ENCODE measurements at regions not wholly inside any gene's neighbourhood (a gene's known extent, or its start where the extent isn't known, plus 50 kb on each side); places are given as distances from the start of the nearest gene placed in this dataset.

- Mint-ChIP-seq H3K27ac (no peak overlapping the region), H3K4me1 (ENCODE audit: unreplicated experiment) (peaks cover 4% of the 10 kb centered on the region), H3K27me3 (no peaks in the 10 kb centered on the region)
Measured at GRCh38 chr12:84421103-84421502, 491.5 kb downstream of the SLC6A15 start.

GRCh38 chr12:84416626-84417025, 496.0 kb downstream of the SLC6A15 start:
- no peak for DNase-seq (ENCODE audit: extremely low spot score, unreplicated experiment)
- no peaks in the 10 kb centered on the region for H3K36me3 Mint-ChIP-seq
- no peaks in the 10 kb centered on the region for H3K9me3 Mint-ChIP-seq
- no peaks in the 10 kb centered on the region for H3K27me3 Mint-ChIP-seq
- TF ChIP-seq CTCF (conservative IDR thresholded peaks at IDR 0.05): no peak
- H3K4me1 Mint-ChIP-seq (ENCODE audit: unreplicated experiment): peaks cover 4% of the 10 kb centered on the region
- H3K4me3 Mint-ChIP-seq: no peak overlapping the region
- no peak overlapping the region for H3K27ac Mint-ChIP-seq

More at GRCh38 chr12:84421103-84421502, 491.5 kb downstream of the SLC6A15 start:
- Mint-ChIP-seq H3K36me3 (no peaks in the 10 kb centered on the region), H3K9me3 (no peaks in the 10 kb centered on the region), H3K4me3 (no peak overlapping the region)
- TF ChIP-seq CTCF (conservative IDR thresholded peaks at IDR 0.05): no peak
- DNase-seq (ENCODE audit: extremely low spot score, unreplicated experiment): no peak

GRCh38 chr12:84415946-84416345, 496.7 kb downstream of the SLC6A15 start:
- no peak for DNase-seq (ENCODE audit: extremely low spot score, unreplicated experiment)
- H3K4me3 Mint-ChIP-seq: no peak overlapping the region
- no peaks in the 10 kb centered on the region for H3K9me3 Mint-ChIP-seq
- no peaks in the 10 kb centered on the region for H3K36me3 Mint-ChIP-seq
- no peaks in the 10 kb centered on the region for H3K27me3 Mint-ChIP-seq
- H3K27ac Mint-ChIP-seq: no peak overlapping the region
- H3K4me1 Mint-ChIP-seq (ENCODE audit: unreplicated experiment): peaks cover 4% of the 10 kb centered on the region
- TF ChIP-seq CTCF (conservative IDR thresholded peaks at IDR 0.05): no peak

- no peaks in the 10 kb centered on the region for H3K27me3 Mint-ChIP-seq
- H3K27ac Mint-ChIP-seq: no peak overlapping the region
- no peaks in the 10 kb centered on the region for H3K36me3 Mint-ChIP-seq
- H3K9me3 Mint-ChIP-seq: no peaks in the 10 kb centered on the region
- DNase-seq (ENCODE audit: extremely low spot score, unreplicated experiment): no peak
- no peak overlapping the region for H3K4me3 Mint-ChIP-seq
- TF ChIP-seq CTCF (conservative IDR thresholded peaks at IDR 0.05): no peak
- H3K4me1 Mint-ChIP-seq (ENCODE audit: unreplicated experiment): peaks cover 4% of the 10 kb centered on the region
Measured at GRCh38 chr12:84413656-84414055, 498.9 kb downstream of the SLC6A15 start.

- Mint-ChIP-seq H3K27ac (no peak overlapping the region), H3K36me3 (no peaks in the 10 kb centered on the region), H3K4me1 (ENCODE audit: unreplicated experiment) (peaks cover 4% of the 10 kb centered on the region), H3K4me3 (no peak overlapping the region), H3K9me3 (no peaks in the 10 kb centered on the region), H3K27me3 (no peaks in the 10 kb centered on the region)
- no peak for TF ChIP-seq CTCF (conservative IDR thresholded peaks at IDR 0.05)
- no peak for DNase-seq (ENCODE audit: extremely low spot score, unreplicated experiment)
Measured at GRCh38 chr12:84412226-84412625, 500.4 kb downstream of the SLC6A15 start.

- Mint-ChIP-seq H3K27ac (no peak overlapping the region), H3K9me3 (no peaks in the 10 kb centered on the region), H3K4me1 (ENCODE audit: unreplicated experiment) (no peaks in the 10 kb centered on the region), H3K4me3 (no peak overlapping the region), H3K27me3 (no peaks in the 10 kb centered on the region), H3K36me3 (no peaks in the 10 kb centered on the region)
- no peak for DNase-seq (ENCODE audit: extremely low spot score, unreplicated experiment)
- TF ChIP-seq CTCF (conservative IDR thresholded peaks at IDR 0.05): no peak
Measured at GRCh38 chr12:84411031-84411430, 501.6 kb downstream of the SLC6A15 start.

Measured in type B pancreatic cell (in vitro differentiated cells).